NCI-H1417 (cell line): ENCODE measurements at regions not wholly inside any gene's neighbourhood (a gene's known extent, or its start where the extent isn't known, plus 50 kb on each side); places are given as distances from the start of the nearest gene placed in this dataset.

Experiments
- DNase-seq, 3 experiments: peaks; one replicate each; lab custom pipeline; 2025; lab: John Stamatoyannopoulos, UW

DNA sequence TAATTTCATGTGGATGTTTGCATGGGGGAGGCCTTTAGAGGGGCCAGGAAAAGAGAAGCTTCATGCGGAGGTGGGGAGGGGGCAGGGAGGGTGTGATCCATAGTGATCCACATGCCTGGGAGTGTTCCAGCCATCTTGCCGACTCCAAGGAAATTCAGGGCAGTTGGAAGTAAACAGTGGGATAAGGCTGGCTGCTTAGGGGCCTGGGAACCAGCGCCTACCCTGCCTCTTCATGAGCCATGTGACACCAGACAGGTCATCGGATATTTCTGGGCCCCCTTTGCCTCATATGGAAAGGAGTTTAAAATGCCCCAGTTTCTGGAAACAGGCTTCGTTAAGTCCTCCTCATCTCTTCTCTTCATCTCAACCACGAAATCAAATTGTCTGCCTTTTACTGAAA is 983.2 kb downstream of the BCL11B start:
- DNase-seq, result no peak

DNA sequence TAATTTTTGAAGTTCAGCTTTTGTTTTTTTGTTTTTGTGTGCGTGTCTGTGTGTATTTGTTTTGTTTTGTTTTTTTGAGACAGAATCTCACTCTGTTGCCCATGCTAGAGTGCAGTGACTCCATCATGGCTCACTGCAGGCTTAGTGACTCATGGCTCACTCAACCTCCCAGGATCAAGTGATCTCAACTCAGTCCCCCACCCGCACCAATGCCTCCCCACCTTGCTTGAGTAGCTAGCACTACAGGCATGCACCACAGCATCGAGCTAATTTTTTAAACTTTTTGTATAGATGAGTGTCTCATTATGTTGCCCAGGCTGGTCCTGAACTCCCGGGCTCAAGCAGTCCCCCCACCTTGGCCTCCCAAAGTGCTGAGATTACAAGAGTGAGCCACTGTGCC is 981.4 kb downstream of the BCL11B start:
- no peak for DNase-seq

DNA sequence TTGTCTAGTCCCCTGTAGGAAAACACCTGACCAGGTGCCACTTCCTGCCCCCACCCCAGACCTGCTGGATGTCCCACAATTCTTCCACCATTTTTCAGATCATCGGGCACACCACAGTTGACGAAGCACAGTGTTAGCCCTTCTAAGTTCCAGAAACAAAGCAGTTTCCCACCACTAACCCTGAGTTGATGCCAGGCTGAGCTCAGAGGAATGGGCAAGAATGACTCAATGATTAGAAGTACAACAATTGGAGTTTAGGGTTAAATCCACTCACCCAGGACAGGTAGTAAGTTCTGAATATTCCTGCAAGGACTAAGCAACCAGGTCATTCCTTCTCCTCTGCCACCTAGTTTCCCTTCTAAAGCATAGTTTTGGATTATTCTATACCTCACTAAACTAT is 979.8 kb downstream of the BCL11B start:
- DNase-seq, result no peak

DNA sequence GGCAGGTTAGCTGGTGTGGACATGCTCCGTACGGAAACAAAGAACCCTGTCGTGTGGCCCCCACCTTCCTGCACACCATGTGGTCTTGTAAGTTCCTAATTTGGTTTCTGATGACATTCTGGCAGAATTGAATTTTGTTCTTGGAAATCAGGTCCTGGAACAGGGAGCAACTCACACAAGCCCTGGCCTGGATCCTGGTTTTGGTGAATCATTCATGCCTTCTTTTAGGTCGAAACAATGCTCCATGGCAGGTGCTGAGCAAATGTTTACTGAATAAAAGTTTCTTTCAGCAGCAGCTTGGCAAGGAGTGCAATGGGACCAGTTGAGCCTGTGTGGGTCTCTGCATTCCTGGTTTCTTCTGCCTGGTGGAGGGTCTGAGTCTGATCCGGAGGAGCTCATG is 978.4 kb downstream of the BCL11B start:
- no peak for DNase-seq

DNA sequence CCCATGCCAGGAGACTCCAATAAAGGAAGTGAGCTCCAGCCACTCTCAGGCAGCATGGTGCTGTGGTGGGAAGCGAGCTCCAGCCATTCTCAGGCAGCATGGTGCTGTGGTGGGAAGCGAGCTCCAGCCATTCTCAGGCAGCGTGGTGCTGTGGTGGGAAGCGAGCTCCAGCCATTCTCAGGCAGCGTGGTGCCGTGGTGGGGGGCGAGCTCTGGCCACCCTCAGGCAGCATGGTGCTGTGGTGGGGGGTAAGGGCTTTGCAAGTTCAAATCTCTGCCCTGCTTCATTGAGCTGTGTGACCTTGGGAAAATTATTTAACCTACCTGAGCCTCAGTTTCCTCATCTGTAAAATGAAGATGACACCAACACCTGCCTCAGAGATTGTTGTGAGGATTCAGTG is 975.1 kb downstream of the BCL11B start:
- no peak for DNase-seq

DNA sequence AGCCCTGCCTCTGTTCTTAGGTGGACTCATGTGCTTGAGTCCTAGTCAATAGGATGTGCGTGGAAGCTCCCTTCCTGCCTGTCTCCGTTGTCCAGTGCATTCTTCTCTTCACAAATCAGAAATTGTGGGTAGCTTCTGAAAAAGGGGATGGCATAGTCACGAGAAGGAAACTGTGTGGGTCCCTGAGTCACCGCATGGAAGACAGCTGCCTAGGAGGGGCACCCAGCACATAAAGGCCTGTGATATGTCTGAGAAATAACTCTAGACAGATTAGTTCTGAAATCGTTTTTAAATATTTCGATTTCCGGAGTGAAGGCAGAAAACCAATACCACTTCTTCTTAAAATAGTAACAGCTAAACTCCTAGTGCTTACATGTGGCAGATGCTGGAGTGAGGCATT is 974.4 kb downstream of the BCL11B start:
- DNase-seq, result no peak

DNA sequence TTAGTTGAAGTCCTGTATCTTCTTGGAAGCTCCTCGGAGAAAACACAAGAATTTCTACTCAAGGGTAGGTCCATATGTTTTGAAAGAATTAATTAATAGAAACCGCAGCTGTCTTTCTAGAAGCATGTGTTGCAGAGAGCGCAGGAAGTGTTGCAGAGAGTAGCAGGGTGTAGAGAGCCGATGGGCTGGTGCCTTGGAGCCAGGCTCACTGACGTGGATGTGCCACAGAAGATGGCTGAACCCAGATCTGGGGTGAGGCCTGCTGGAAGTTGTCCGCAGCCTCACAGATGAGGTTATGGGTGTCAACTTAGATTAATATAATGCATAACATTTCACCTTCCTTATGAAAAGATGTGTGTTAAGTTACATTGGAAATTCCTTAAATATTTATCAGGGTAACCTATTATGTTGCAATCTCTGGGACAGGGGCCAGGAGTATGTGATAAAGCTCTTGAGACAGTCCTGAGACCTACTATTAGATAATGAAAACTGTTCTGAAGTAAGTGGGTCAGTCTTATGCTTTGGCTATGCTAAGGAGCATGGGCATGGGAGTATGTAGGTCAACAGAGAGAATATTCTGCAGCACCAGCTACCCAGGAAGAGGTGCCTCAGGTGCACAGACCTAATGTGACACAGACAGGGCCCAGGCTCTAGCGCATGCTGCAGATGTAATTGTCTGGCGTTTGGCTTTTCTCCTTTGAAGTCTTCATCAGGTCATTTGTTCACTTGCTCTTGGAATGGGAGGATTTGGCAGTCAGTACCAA is 973.3 kb downstream of the BCL11B start:
- no peak for DNase-seq

DNA sequence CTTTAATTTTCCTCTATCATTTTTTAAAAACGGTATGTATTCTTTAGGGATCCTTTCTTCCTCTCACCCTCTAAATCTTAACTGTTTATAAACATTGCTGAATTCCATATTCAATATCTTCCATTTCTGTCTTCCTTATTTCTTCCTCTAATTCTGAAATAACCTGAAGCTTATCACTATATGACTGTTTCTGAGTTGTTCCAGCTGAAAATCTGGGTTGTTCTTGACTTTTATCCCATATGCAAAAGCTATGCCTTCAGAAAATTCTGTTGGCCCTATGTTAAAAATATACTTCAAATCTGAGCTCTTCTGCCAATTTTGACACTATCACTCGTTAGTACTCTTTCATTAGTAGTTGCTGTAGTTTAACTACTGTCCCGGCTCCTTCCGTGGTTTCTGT is 970.3 kb downstream of the BCL11B start:
- DNase-seq, result no peak

DNA sequence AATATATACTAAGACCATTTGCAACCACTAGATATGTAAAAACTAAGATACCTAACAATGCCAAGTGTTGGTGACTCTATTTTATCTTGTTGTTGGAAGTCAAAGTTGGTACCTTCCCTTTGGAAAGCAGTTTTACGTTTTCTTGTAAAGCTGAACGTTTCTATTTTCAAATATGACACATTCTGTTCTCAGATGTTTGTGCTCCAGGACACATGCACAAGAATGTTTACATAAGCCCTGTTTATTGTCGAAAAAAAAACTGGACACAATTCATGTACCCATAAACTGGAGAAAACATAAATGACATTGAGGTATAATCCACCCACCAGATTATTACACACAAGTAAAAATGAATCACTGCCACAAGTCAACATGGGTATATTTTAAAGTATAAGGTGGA is 967.4 kb downstream of the BCL11B start:
- DNase-seq, result no peak

DNA sequence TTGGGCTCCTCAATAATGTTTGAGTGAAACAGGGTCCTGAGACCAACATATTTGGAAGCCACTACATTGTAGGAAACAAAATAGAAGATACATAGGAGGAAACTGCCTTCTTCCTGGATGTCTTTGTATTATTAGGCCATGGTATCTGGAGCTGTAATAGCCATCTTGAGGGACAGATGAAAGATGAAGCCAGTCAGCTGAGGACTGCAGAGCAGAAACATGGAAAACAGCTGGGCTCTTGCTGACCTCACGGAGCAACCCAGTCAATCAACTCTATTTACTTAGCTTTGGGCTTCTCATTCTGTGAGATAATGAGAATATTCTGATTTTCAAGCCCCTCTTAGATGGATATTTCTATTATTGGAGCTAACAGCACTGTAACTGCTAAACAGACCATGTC is 962.4 kb downstream of the BCL11B start:
- no peak for DNase-seq

DNA sequence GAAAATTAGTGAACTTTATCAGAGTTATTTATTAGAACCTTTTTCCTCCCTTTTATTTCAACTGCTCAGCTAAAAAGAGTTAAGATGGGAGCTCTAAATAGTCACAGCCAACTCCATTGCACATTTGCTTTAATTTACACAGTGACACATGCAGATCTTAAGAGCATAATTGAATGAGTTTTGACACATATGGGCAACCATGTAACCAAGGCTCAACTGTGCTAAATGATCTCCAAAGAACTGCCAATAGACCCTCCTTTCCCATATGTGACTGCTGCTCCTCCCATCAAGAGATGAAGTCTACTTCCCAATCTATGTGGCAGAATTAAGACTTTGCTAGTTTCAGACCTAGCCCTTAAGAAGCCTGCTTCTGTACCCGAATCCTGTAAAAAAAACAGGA is 960.0 kb downstream of the BCL11B start:
- no peak for DNase-seq

DNA sequence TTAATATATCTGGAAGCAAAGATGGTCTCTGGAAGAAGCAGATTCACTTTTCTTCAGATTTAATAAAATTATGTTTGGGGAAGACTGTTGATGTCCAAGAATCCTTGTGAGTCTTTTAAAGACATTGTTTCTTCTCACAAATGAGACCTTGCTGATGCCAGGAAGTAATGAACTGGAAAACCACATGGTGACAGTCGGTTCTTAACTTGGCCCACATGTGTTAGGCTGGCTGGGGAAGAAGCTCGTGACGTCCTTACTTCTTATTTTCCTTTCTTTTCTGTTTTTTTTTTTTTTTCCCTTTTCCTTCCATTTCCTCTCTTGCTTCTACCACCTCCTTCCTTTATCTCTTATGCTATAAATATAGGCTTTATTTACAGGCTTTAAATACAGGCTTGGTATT is 950.2 kb downstream of the BCL11B start:
- no peak for DNase-seq

DNA sequence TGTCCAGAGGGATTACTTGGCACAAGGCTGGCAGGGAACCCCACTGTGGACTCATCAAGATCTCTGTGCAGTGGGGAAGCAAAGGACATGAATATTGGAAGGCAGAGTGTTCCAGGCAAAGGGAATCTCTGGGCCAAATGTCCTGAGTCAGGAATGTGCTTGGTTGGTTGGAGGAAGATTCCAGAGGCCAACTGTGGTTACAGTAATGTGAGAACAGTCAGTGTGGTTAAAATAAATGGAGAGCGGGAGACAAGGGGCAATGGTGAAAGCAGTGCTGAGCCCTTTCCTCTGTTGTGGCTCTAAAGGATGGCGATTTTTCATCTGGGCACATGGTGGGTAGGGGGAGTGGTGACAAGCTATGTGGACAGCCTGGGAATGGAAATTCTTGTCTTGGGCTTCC is 948.2 kb downstream of the BCL11B start:
- no peak for DNase-seq

DNA sequence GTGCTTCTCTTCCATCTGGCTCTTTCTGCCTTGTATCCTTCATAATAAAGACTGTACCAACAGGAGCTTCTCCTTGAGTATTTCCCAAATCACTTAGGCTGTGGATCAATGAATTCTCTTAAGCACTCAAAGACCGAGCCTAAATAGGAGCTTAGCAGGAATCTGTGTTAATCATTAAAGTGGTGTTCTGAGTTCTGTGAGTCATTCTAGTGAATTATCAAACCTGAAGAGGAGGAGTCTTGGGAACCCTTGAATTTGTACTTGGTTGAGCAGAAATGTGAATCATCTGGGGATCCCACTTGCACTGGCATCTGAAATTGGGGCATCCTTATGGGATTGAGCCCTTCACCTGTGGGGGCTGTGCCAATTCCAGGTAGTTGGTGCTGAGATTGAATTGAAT is 946.2 kb downstream of the BCL11B start:
- DNase-seq, result no peak

DNA sequence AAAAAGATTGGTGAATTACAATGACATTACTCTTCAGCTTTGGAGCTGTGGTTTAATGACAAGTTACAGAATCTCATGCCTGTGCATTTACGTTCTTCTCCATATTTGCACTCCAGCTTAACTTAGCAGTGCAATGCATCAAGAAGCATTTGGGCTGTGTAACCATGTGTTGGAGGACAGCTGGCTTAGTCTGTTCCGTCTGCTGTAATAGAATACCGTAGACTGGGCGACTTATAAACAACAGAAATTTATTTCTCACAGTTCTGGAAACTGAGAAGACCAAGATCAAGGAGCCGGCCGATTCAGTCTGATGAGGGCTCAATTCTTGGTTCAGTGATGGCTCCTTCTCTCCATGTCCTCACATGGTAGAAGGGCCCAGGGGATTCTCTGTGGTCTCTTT is 943.5 kb downstream of the BCL11B start:
- DNase-seq, result no peak

DNA sequence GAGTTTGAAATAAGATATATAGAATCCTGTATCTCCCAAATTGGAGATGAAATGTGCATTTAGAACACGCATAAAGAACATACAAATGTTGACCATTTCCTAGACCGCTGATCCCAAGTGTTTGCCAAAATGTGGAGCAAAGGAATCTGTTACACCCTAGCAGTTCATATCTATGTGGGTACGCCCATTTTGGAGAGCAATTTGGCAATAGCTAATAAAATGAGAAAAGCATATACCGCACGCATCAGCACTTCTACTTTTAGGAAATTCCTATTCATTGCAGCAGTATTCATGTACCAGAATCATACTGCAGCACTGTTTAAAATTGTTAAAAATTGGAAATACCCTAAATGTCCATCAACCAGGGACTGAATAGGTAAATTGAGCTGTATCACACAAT is 937.8 kb downstream of the BCL11B start:
- no peak for DNase-seq

DNA sequence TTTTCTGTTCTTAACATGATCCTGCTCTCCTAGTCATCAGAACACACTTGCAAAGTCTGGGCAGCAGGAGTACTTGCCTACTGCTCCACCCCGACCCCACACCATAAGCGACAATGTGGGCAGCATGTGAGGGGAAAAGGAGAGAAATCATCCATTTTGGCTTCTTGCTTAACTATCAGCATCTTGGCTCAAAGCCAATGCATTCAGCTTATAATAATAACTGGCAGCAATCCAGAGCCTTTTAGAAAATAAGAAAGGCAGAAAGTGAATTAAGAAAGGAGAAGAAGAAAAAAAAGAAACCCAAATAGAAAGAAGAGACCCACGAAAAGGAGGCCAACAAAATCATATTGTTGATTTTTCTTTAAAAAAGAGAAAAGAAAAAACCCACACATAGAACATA is 930.8 kb downstream of the BCL11B start:
- DNase-seq, result peak in 1 of 3 experiments; percentile 9

DNA sequence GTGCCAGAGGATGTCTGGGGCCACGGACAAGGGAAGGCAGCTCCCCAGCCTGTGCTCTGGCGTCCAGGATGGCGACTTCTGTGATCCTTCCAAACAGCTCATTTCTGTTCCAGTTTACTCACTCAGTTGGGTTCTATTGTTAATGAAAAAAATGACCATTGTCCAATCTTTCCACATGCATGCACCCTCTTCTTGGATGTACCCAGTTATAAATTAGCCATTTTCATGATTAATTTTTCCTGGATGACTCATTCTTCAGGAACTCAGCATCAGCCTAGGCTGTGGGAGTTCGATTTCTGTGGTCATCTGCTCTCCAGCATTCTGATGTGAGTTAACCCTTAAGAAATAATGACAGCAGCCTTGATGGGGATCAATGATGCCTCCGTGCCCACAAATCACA is 926.8 kb downstream of the BCL11B start:
- peak in 2 of 3 experiments; percentile 4 to 42 for DNase-seq

DNA sequence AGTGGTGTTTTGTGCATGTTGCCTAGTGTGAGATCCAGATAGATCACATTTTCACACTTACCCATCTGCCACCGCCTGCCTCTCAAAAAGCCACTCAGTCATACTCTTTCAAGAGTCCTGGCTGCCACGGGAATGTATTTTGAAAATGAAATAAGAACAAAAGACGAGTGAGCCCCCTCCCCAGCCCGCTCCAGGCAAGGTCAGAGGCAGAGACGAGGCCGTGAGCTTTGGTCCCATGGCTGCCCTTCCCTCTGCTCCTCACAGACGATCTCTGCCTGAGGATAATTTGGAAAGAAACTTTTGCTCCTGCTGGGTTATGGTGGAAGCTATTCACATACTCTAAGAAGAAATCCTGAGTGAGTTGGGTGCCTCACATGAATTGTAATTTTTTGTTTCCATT is 924.3 kb downstream of the BCL11B start:
- DNase-seq, result peak in 1 of 3 experiments; percentile 72

DNA sequence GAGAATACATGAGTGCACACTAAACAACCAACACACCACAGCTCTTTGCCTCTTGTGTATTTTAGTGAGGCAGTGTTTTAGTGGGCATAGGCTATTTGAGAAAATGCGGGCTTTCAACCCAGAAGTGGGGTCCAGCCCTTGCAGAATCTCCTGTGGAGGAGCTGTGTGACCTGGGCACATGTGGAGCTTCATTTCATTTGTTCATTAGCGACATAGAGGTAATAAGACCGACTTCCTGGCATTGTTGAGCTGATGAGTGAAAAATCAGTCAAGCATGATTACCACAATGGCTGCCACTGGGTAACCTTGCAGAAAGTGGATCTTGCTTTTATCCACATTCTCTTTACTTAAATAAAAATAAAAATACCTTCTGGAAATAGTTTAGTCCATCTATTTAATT is 923.5 kb downstream of the BCL11B start:
- no peak for DNase-seq

DNA sequence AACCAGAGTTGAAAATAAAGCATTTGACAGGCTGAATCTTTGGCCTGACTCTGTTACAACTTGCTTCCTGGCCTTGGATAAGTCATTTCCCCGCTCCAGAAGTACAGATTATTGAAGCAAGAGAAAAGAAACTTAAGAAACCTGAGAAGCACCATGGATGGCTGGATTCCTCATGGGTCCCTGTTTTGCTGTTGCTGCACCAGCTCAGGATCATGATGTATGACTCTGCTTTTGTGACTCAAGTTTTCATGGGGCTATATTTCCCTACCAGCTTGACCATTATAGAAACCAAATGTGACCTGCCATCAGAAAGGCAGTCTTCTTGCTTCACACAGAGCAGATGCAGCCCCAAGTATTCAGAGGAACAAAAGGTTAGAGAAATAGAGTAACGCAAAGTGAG is 921.8 kb downstream of the BCL11B start:
- DNase-seq, result no peak

DNA sequence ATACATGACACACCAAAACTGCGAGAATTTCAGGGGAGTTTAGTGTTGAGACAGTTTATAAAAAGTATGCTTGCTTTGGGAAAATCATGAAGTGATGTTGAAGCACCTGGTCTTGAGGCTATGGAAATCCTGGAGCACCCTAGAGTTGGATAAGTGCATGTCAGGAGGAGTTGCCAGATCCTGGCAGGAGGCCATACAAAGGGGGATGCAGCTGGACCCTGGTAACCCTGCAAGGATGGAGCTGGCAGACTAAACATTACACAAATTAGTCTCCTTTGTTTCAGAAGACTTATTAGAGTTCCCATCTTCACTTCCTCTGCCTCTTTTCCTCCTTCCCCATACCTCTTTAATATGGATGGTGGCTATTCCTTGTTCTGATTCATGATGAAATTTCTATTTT is 907.0 kb downstream of the BCL11B start:
- no peak for DNase-seq

DNA sequence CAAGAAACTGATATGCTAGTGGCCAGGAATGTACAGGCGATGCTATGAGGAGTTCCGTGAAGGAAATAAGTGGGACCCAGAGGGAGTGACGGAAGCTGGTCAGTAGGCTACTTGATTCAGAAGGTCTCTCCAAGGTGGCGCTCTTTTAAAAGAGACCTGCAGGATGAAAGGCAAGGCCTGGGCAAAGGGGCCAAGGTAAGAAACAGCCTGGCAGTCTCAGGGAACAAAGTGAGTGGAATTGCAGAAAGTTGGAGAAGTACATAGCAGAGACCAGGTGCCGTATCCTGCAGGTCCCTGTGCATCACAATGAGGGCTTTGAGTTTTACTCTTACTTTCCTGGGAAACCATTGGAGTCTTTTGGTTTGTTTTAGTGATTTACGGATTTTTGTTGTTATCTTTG is 905.6 kb downstream of the BCL11B start:
- no peak for DNase-seq

DNA sequence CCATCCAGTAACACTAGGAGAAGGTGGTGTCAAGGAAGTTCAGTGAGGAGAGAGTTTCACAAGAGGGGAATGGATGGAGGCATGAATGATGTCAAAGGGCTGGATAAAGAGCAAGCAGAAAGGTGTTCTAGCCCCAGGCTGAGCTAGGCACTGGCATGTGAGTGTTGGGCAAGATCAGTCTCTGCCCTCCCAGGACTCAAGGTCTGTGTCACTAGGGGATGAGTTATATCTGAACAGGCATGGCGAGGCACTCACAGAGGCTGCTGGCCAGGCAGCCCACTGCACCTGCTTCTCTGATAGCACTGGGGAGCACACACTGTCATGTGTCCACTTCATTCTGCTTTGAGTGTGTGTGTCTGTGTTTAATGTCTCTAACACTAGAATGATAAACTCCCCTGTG is 903.8 kb downstream of the BCL11B start:
- DNase-seq, result peak in 1 of 3 experiments; percentile 26

DNA sequence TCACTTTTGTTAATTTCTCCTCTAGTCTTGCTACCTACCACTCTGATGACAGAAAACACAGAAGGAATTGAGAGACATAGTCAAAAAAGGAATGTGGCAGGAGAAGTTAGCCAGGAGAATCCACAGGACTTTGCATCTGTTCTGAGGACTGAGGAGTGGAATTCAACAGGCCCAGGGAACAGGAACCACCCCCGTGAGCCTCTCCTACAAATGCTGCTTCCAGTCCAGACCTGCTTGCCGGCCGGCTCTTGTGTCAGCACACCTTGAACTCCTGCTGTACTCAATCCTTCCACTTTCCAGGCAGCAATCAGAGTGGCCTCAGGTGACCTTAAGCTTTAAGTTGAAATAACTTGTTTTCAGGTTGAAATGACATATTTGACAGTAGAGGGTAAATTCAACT is 903.1 kb downstream of the BCL11B start:
- DNase-seq, result no peak
